Stomach (tissue), 8 donors: ENCODE measurements at regions not wholly inside any gene's neighbourhood (a gene's known extent, or its start where the extent isn't known, plus 50 kb on each side); places are given as distances from the start of the nearest gene placed in this dataset.
"Not testable (repeated sequence)": the region's sequence is repeated elsewhere in the genome, so short reads cannot be mapped to it uniquely, and the experiment has no call there.

Experiments used
- DNase-seq, 2 donors: peaks; one replicate each; pipeline versions ENCODE4 v3.0.0 to v3.0.0-alpha.2; 2013 to 2019
- H3K27ac ChIP-seq, 5 donors: fragments of 200-600 bp in 4 of 5; sonication (generic) in 4 of 5; one replicate each; pipeline ENCODE4 v1.5.1; 2013 to 2019; ENCODE audit warnings: mild to moderate bottlenecking in 1 of 5, moderate library complexity in 1 of 5
- H3K27me3 ChIP-seq, 3 donors: fragments of 200-600 bp; sonication (generic); one replicate each; pipeline ENCODE4 v1.5.1; 2017 to 2019; ENCODE audit warnings: mixed run types in 1 of 3
- H3K36me3 ChIP-seq, 4 donors: fragments of 200-600 bp; sonication (generic); 1 replicate in 3 of 4; 2 replicates in 1 of 4; pipeline ENCODE4 v1.5.1; 2016 to 2019
- H3K4me1 ChIP-seq, 4 donors: fragments of 200-600 bp; sonication (generic); one replicate each; pipeline ENCODE4 v1.5.1; 2016 to 2019
- H3K4me3 ChIP-seq, 4 donors: fragments of 200-600 bp; sonication (generic) in 3 of 4; one replicate each; pipeline ENCODE4 v1.5.1; 2016 to 2019; ENCODE audit warnings: mild to moderate bottlenecking in 1 of 4
- H3K9me3 ChIP-seq, 4 donors: fragments of 200-600 bp; sonication (generic); one replicate each; pipeline ENCODE4 v1.5.1; 2016 to 2019
- CTCF ChIP-seq, 7 experiments: fragments of 450-650 bp in 4 of 7; fragments of 200-600 bp in 3 of 7; sonication (generic) in 3 of 7; IDR thresholded peaks; one replicate each; pipeline ENCODE4 v1.5.1; 2016 to 2019; ENCODE audit warnings: antibody characterized with exemption in 7 of 7, control low read depth in 2 of 7, mild to moderate bottlenecking in 1 of 7
- EP300 ChIP-seq: sonication (generic); formaldehyde crosslinking; IDR thresholded peaks from one replicate; pipeline ENCODE4 v1.6.1; 2017; ENCODE audit warnings: antibody characterized with exemption
- POLR2A ChIP-seq, 4 donors: fragments of 450-650 bp; IDR thresholded peaks; one replicate each; pipeline ENCODE4 v1.6.1; 2016; ENCODE audit warnings: antibody characterized with exemption in 4 of 4, control low read depth in 2 of 4, mild to moderate bottlenecking in 1 of 4, moderate library complexity in 1 of 4
- POLR2AphosphoS5 ChIP-seq, 3 donors: sonication (generic); formaldehyde crosslinking; IDR thresholded peaks; one replicate each; pipeline ENCODE4 v1.6.1; 2016; ENCODE audit warnings: antibody characterized with exemption in 3 of 3
- WGBS, 5 donors: extraction: QIAGEN DNeasy Blood & Tissue Kit in 3 of 5; methylation state at CpG; one replicate each; pipeline versions ENCODE4 v1.1.5 to v1.1.7; 2013 to 2018; 5-methylcytosine and 5-hydroxymethylcytosine counted together
- intact Hi-C: fragments of 100-400 bp; cut with DNase I; formaldehyde crosslinking; loops from one replicate; pipeline ENCODE4 v1.15.1; 2023; ENCODE audit warnings: low total_unique reads
- donor health status: healthy with polysubstance abuse.
- donor health status: Bipolar disorder and iron deficiency.
- donor health status: healthy.

DNA sequence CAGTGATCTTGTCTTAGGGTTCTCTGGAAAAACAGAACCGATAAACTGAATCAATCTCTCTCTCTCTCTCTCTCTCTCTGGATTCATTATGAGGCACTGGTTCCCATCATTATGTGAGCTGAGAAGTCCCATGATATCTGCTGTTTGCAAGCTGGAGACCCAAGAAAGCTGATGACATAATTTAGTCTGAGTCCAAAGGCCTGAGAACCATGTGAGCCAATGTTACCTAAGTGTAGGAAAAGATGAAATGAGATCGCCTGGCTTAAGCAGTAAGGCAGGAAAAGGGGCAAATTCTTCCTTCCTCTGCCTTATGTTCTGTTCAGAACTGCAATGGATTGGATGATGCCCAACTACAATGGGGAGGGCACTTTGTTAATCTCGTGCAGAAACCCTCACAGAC is 207.4 kb downstream of the RBM46 start:
- no peak overlapping the region for H3K4me3 ChIP-seq
- H3K27ac ChIP-seq: no peak overlapping the region
- DNase-seq: no peak
- TF ChIP-seq POLR2AphosphoS5 (IDR thresholded peaks at IDR 0.05) (no peak), POLR2A (IDR thresholded peaks at IDR 0.05) (no peak), CTCF (IDR thresholded peaks at IDR 0.05) (no peak)
- intact Hi-C loops: loop anchor here (10.0 kb wide), 1 partner anchor 366 kb away; no protein-coding TSS in a partner anchor
- no peaks in the 10 kb centered on the region for H3K27me3 ChIP-seq
- no peaks in the 10 kb centered on the region for H3K4me1 ChIP-seq
- H3K9me3 ChIP-seq: no peaks in the 10 kb centered on the region
- 62 to 75% (median 72%) methylated on average over 3 of the region's 3 CpGs for WGBS, 5 donors
- H3K36me3 ChIP-seq: no peaks in the 10 kb centered on the region

GRCh38 chr4:154989511-154989910 is 208.4 kb downstream of the RBM46 start:
- no peak overlapping the region for H3K27ac ChIP-seq
- DNase-seq: no peak
- no peak overlapping the region for H3K4me3 ChIP-seq
- 75 to 84% (median 78%) methylated on average over 6 of the region's 6 CpGs for WGBS, 5 donors
- no peaks in the 10 kb centered on the region for H3K27me3 ChIP-seq
- intact Hi-C loops: loop anchor here (10.0 kb wide), 1 partner anchor 365 kb away; no protein-coding TSS in a partner anchor
- no peaks in the 10 kb centered on the region for H3K4me1 ChIP-seq
- TF ChIP-seq CTCF (IDR thresholded peaks at IDR 0.05) (no peak), POLR2AphosphoS5 (IDR thresholded peaks at IDR 0.05) (no peak), EP300 (no peak), POLR2A (IDR thresholded peaks at IDR 0.05) (no peak)
- H3K36me3 ChIP-seq: no peaks in the 10 kb centered on the region
- H3K9me3 ChIP-seq: no peaks in the 10 kb centered on the region

DNA sequence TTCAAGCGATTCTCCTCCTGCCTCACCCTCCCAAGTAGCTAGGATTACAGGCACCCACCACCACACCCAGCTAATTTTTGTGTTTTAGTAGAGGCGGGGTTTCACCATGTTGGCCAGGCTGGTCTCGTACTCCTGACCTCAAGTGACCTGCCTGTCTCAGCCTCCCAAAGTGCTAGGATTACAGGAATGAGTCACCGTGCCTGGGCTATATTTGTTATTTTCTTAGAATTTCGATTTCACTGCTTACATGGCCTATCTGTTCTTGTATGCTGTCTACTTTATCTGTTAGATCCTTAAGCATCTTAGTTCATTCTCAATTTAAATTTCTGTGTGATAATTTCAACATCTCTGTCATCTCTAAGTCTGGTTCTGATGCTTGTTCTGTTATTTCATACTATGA is 210.6 kb upstream of the NPY2R start:
- 76 to 82% (median 79%) methylated on average over 5 of the region's 5 CpGs for WGBS, 5 donors

DNA sequence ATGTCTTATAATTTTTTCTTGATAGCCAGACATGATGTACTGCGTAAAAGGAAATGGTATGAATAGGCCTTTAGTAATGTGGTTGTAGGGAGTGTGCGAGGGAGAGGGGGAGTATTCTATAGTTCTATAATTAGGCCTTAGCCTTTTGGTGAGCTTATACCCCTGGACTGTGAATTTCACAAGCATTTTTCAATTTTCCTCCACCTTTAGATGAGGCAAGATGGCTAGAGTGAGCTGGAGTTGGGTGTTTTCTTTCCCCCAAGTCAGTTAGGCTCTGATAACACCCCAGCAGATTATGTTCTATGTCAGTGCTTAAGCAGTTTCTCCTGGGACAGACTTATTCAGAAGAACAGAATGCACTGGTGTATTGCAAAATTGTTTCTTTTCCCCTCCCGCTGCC is 210.2 kb upstream of the NPY2R start:
- TF ChIP-seq EP300 (no peak), POLR2AphosphoS5 (IDR thresholded peaks at IDR 0.05) (no peak), POLR2A (IDR thresholded peaks at IDR 0.05) (no peak), CTCF (IDR thresholded peaks at IDR 0.05) (no peak)
- Histone ChIP-seq H3K4me1 (no peaks in the 10 kb centered on the region), H3K27me3 (no peaks in the 10 kb centered on the region), H3K4me3 (no peak overlapping the region), H3K36me3 (no peaks in the 10 kb centered on the region), H3K9me3 (no peaks in the 10 kb centered on the region), H3K27ac (no peak overlapping the region)
- WGBS, 5 donors: 89 to 94% (median 91%) methylated on average over 3 of the region's 3 CpGs
- DNase-seq: no peak
- intact Hi-C loops: no loop called here

More for the DNA sequence above, 210.6 kb upstream of the NPY2R start:
- H3K4me1 ChIP-seq, H3K27me3 ChIP-seq, intact Hi-C loops, H3K27ac ChIP-seq, H3K4me3 ChIP-seq, DNase-seq, H3K9me3 ChIP-seq, H3K36me3 ChIP-seq: not testable (repeated sequence)

- intact Hi-C loops: no loop called here
- WGBS, 5 donors: 67 to 90% (median 86%) methylated on average over 1 of the region's 1 CpG
- TF ChIP-seq POLR2AphosphoS5 (IDR thresholded peaks at IDR 0.05): no peak
- no peak for TF ChIP-seq EP300
- no peak for TF ChIP-seq CTCF (IDR thresholded peaks at IDR 0.05)
- TF ChIP-seq POLR2A (IDR thresholded peaks at IDR 0.05): no peak
These were observed 209.7 kb upstream of the NPY2R start for GRCh38 chr4:154998773-154999172.

More at GRCh38 chr4:154998773-154999172, 209.7 kb upstream of the NPY2R start:
- Histone ChIP-seq H3K4me1 (no peaks in the 10 kb centered on the region), H3K36me3 (no peaks in the 10 kb centered on the region), H3K27ac (no peak overlapping the region), H3K27me3 (no peaks in the 10 kb centered on the region), H3K9me3 (no peaks in the 10 kb centered on the region), H3K4me3 (no peak overlapping the region)
- no peak for DNase-seq
